ENCODE measurements at regions not wholly inside any gene's neighbourhood (a gene's known extent, or its start where the extent isn't known, plus 50 kb on each side); places are given as distances from the start of the nearest gene placed in this dataset.

GRCh38 chr1:101295209-101295608, 58.4 kb downstream of the S1PR1 start:
- no peak for TF ChIP-seq EZH2 (IDR thresholded peaks at IDR 0.05)
- no peak for TF ChIP-seq POLR2AphosphoS5 (IDR thresholded peaks at IDR 0.05; ENCODE audit: borderline replicate concordance, low read depth, low read length)
